Lower lobe of right lung (tissue), 2 donors: ENCODE measurements at regions not wholly inside any gene's neighbourhood (a gene's known extent, or its start where the extent isn't known, plus 50 kb on each side); places are given as distances from the start of the nearest gene placed in this dataset.

Source experiments
- ATAC-seq, 2 donors: fragments of 200-7000 bp; cut with Tn5 transposase; one replicate each; pipeline ENCODE4 v1.9.1; 2020 to 2022; ENCODE audit warnings: mild to moderate bottlenecking in 2 of 2, moderate library complexity in 2 of 2
- DNase-seq: peaks from one replicate; pipeline ENCODE4 v3.0.0-alpha.2; 2020
- H3K27ac ChIP-seq: fragments of 200-600 bp; one replicate; pipeline ENCODE4 v1.8.0; 2022
- H3K27me3 ChIP-seq: fragments of 200-600 bp; one replicate; pipeline ENCODE4 v1.8.0; 2022; ENCODE audit warnings: low read depth
- H3K36me3 ChIP-seq: fragments of 200-600 bp; one replicate; pipeline ENCODE4 v1.8.0; 2022; ENCODE audit warnings: mild to moderate bottlenecking
- H3K4me1 ChIP-seq: fragments of 200-600 bp; one replicate; pipeline ENCODE4 v1.8.0; 2022
- H3K4me3 ChIP-seq: fragments of 200-600 bp; one replicate; pipeline ENCODE4 v1.8.0; 2022; ENCODE audit warnings: mild to moderate bottlenecking
- H3K9me3 ChIP-seq: fragments of 200-600 bp; one replicate; pipeline ENCODE4 v1.8.0; 2022
- intact Hi-C: fragments of 100-400 bp; cut with DNase I; formaldehyde crosslinking; loops from one replicate; pipeline ENCODE4 v1.11.0; 2022
- TF ChIP-seq, protein P1 (sequence below): fragments of 200-600 bp; IDR thresholded peaks from one replicate; pipeline ENCODE4 v1.8.0; 2022; ENCODE audit warnings: antibody characterized with exemption, mild to moderate bottlenecking
- donor health status: DM: no; HTN: yes; CAD: no; lungs with severe emphysema.

DNA sequence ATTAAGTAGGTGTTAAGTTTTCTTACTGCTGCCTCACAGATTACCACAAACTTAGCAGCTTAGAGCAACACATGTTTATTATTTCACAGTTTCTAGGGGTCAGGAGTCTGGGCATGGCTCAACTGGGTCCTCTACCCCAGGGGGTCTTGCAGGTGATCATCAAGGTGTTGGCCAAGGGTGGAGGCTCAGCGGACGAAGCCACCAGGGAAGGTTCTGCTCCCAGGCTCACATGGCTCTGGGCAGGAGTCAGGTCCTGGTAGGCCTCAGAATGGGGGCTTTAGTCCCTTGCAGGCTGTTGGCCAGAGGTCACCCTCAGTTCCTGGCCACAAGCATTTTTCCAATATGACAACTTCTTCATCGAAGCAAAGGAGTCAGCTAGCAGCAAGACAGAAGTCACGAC lies 362.5 kb downstream of the PREX1 start:
- Histone ChIP-seq H3K36me3 (no peaks in the 10 kb centered on the region), H3K27ac (no peak overlapping the region), H3K27me3 (peaks cover 3% of the 10 kb centered on the region), H3K4me3 (no peak overlapping the region), H3K9me3 (no peaks in the 10 kb centered on the region), H3K4me1 (no peaks in the 10 kb centered on the region)
- TF ChIP-seq, protein P1, sequence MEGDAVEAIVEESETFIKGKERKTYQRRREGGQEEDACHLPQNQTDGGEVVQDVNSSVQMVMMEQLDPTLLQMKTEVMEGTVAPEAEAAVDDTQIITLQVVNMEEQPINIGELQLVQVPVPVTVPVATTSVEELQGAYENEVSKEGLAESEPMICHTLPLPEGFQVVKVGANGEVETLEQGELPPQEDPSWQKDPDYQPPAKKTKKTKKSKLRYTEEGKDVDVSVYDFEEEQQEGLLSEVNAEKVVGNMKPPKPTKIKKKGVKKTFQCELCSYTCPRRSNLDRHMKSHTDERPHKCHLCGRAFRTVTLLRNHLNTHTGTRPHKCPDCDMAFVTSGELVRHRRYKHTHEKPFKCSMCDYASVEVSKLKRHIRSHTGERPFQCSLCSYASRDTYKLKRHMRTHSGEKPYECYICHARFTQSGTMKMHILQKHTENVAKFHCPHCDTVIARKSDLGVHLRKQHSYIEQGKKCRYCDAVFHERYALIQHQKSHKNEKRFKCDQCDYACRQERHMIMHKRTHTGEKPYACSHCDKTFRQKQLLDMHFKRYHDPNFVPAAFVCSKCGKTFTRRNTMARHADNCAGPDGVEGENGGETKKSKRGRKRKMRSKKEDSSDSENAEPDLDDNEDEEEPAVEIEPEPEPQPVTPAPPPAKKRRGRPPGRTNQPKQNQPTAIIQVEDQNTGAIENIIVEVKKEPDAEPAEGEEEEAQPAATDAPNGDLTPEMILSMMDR: no peak
- intact Hi-C loops: no loop called here
- DNase-seq (no peak), ATAC-seq (no peak)

DNA sequence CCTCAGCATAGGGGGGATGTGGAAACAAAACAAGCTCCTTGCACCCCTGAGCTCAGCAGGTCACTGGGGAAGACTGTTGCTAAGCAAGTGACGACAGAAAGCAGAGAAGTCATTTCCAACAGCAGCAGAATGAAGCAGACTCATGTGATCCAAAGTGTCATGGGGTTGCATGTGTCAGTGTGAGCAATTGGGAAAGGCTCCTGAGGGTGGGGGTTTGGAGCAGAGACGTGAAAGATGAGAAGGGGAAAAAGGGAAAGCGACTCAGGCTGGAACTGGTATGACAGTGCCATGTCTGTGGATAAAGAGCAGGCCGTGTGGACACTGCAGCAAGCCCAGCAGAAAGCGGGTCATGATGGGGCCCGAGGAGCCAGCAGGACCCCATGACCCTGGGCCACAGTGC lies 363.9 kb downstream of the PREX1 start:
- TF ChIP-seq, protein P1: no peak
- Histone ChIP-seq H3K9me3 (no peaks in the 10 kb centered on the region), H3K36me3 (no peaks in the 10 kb centered on the region), H3K4me3 (no peak overlapping the region), H3K27me3 (peaks cover 10% of the 10 kb centered on the region), H3K27ac (no peak overlapping the region), H3K4me1 (no peaks in the 10 kb centered on the region)
- intact Hi-C loops: no loop called here
- ATAC-seq (no peak), DNase-seq (no peak)

DNA sequence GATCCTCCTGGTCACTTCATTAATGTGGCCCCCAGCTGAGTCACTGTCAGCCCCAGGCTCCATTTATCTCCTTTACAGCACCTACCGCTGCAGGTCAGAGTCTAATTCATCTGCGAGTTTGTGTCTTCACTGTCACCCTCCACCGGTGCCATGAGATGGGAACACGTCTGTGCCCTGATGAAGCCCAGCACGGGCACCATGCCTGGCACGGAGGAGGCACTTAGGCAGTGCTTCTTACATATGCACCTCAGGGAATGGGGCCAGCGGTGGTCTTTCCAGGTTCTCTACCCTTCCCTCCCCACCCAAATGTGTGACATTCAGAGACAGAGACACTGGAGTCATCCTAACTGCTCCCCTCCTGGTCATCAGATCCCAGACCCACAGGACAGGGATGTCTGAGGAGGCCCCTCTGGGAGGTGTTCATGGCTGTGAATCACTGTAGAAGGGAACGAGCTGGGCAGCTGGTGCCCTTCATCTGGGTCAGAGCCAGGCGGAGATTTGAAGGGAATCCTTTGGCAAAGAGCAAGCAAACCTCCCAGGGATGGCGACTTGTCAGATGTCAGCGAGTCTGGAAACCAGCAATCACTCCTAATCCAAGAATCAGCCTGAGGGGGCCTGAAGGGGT lies 364.6 kb downstream of the PREX1 start:
- H3K4me1 ChIP-seq: no peaks in the 10 kb centered on the region
- no peaks in the 10 kb centered on the region for H3K9me3 ChIP-seq
- ATAC-seq: no peak
- TF ChIP-seq, protein P1: no peak
- no peaks in the 10 kb centered on the region for H3K36me3 ChIP-seq
- H3K27me3 ChIP-seq: peaks cover 15% of the 10 kb centered on the region
- no peak for DNase-seq
- no peak overlapping the region for H3K4me3 ChIP-seq
- intact Hi-C loops: no loop called here
- no peak overlapping the region for H3K27ac ChIP-seq

DNA sequence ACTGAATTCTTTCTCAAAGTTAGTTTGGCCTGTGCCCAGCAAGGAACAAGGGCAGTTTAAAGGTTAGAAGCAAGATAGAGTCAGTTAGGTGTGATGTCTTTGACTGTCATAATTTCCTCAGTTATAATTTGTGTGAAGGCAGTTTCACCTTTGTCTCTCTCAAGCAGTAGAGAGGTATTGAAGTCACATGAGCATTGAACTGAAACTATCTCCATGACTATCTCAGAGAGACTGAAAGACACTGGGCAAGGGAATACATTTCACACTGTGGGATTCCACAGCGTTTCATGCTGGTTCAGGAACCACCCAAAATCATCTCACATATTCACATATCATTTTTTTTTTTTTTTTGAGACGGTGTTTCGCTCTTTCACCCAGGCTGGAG lies 366.1 kb downstream of the PREX1 start:
- ATAC-seq (no peak), DNase-seq (no peak)
- intact Hi-C loops: no loop called here
- TF ChIP-seq, protein P1: no peak
- Histone ChIP-seq H3K4me1 (no peaks in the 10 kb centered on the region), H3K4me3 (no peak overlapping the region), H3K27ac (no peak overlapping the region), H3K9me3 (no peaks in the 10 kb centered on the region), H3K36me3 (no peaks in the 10 kb centered on the region), H3K27me3 (peaks cover 15% of the 10 kb centered on the region)

DNA sequence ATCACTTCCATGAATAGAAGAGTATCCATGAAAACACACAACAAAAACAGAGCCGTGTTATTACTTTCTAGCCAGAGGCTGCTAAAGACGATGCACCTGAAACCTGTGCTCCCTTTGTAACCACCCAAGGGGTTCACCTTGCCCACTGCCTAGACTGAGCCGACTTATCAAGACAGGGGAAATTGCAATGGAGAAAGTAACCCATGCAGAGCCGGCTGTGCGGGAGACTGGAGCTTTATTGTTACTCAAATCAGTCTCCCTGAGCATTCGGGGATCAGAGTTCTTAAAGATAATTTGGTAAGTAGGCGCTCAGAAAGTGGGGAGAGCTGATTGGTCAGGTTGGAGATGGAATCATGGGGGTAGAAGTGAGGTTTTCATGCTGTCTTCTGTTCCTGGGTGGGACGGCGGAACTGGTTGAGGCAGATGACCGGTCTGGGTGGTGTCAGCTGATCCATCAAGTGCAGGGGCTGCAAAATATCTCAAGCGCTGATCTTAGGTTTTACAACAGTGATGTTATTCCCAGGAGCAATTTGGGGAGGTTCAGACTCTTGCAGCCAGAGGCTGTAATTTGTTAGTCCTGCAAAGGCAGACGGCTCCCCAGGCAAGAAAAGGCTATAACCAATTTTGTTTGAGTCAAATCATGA lies 366.6 kb downstream of the PREX1 start:
- intact Hi-C loops: no loop called here
- Histone ChIP-seq H3K4me1 (no peaks in the 10 kb centered on the region), H3K27me3 (peaks cover 15% of the 10 kb centered on the region), H3K4me3 (no peak overlapping the region), H3K9me3 (no peaks in the 10 kb centered on the region), H3K27ac (no peak overlapping the region), H3K36me3 (no peaks in the 10 kb centered on the region)
- ATAC-seq (no peak), DNase-seq (no peak)
- TF ChIP-seq, protein P1: no peak
